Amniotic epithelial cell (primary cell): ENCODE measurements at regions not wholly inside any gene's neighbourhood (a gene's known extent, or its start where the extent isn't known, plus 50 kb on each side); places are given as distances from the start of the nearest gene placed in this dataset.
A peak's percentile ranks its signal among the peaks of the same experiment; 100 is the strongest.
"Not testable (repeated sequence)": the region's sequence is repeated elsewhere in the genome, so short reads cannot be mapped to it uniquely, and the experiment has no call there.

Source experiments
- DNase-seq: peaks from one replicate; pipeline ENCODE4 v3.0.0-alpha.2; 2010; ENCODE audit warnings: low read depth

- DNase-seq, result peak; percentile 28
Measured at GRCh38 chr5:9787861-9788600, 157.9 kb upstream of the TAS2R1 start.

GRCh38 chr5:9786380-9787360 lies 156.5 kb upstream of the TAS2R1 start:
- DNase-seq, result no peak

- no peak for DNase-seq
Measured at GRCh38 chr5:9785751-9786150, 155.6 kb upstream of the TAS2R1 start.

- DNase-seq, result no peak
Measured at GRCh38 chr5:9784231-9784630, 154.1 kb upstream of the TAS2R1 start.

- peak; percentile 89 for DNase-seq
Measured at GRCh38 chr5:9782826-9783560, 152.8 kb upstream of the TAS2R1 start.

GRCh38 chr5:9781890-9782289 lies 151.7 kb upstream of the TAS2R1 start:
- DNase-seq, result peak; percentile 32

- DNase-seq, result no peak
Measured at GRCh38 chr5:9781275-9781674, 151.1 kb upstream of the TAS2R1 start.

- DNase-seq, result no peak
Measured at GRCh38 chr5:9780501-9780900, 150.3 kb upstream of the TAS2R1 start.

GRCh38 chr5:9776525-9776924 lies 146.4 kb upstream of the TAS2R1 start:
- peak; percentile 78 for DNase-seq

GRCh38 chr5:9775339-9775738 lies 145.2 kb upstream of the TAS2R1 start:
- peak; percentile 59 for DNase-seq

GRCh38 chr5:9774472-9775079 lies 144.4 kb upstream of the TAS2R1 start:
- DNase-seq, result peak; percentile 93

- DNase-seq, result no peak
Measured at GRCh38 chr5:9771079-9771478, 140.9 kb upstream of the TAS2R1 start.

GRCh38 chr5:9766581-9766980 lies 136.4 kb upstream of the TAS2R1 start:
- peak; percentile 45 for DNase-seq

- DNase-seq, result no peak
Measured at GRCh38 chr5:9765419-9766140, 135.4 kb upstream of the TAS2R1 start.

GRCh38 chr5:9761706-9762105 lies 131.6 kb upstream of the TAS2R1 start:
- no peak for DNase-seq

- not testable (repeated sequence) for DNase-seq
Measured at GRCh38 chr5:9752670-9753069, 122.5 kb upstream of the TAS2R1 start.

GRCh38 chr5:9743507-9743906 lies 113.4 kb upstream of the TAS2R1 start:
- DNase-seq, result no peak

- DNase-seq, result no peak
Measured at GRCh38 chr5:9742848-9743247, 112.7 kb upstream of the TAS2R1 start.

- no peak for DNase-seq
Measured at GRCh38 chr5:9739135-9739534, 109.0 kb upstream of the TAS2R1 start.

- no peak for DNase-seq
Measured at GRCh38 chr5:9737265-9737664, 107.1 kb upstream of the TAS2R1 start.

- DNase-seq, result peak; percentile 15
Measured at GRCh38 chr5:9733486-9733885, 103.3 kb upstream of the TAS2R1 start.
